Astrocyte of the cerebellum (primary cell): ENCODE measurements at regions not wholly inside any gene's neighbourhood (a gene's known extent, or its start where the extent isn't known, plus 50 kb on each side); places are given as distances from the start of the nearest gene placed in this dataset.

Source experiments
- DNase-seq: peaks from one replicate; pipeline ENCODE4 v3.0.0-alpha.2; 2011; ENCODE audit warnings: low read depth
- H3K4me3 ChIP-seq: 2 replicates; pipeline ENCODE4 v1.5.1; 2011; ENCODE audit warnings: mild to moderate bottlenecking, low read depth, low read length, moderate library complexity
- CTCF ChIP-seq: IDR thresholded peaks from 2 replicates; pipeline ENCODE4 v1.5.1; 2012; ENCODE audit warnings: low read length, low read depth, moderate library complexity, mild to moderate bottlenecking; ENCODE audit errors: missing control alignments
- in situ Hi-C: cut with HindIII; loops from 2 replicates; pipeline ENCODE4 v1.10.0; 2017; ENCODE audit warnings: low sequenced_read_pairs

- TF ChIP-seq CTCF = no peak
- in situ Hi-C loops = no loop called here
- no peak for DNase-seq
- H3K4me3 ChIP-seq = no peak overlapping the region
Measured at GRCh38 chr5:8540317-8540716, 671.4 kb downstream of the MTRR start.

DNA sequence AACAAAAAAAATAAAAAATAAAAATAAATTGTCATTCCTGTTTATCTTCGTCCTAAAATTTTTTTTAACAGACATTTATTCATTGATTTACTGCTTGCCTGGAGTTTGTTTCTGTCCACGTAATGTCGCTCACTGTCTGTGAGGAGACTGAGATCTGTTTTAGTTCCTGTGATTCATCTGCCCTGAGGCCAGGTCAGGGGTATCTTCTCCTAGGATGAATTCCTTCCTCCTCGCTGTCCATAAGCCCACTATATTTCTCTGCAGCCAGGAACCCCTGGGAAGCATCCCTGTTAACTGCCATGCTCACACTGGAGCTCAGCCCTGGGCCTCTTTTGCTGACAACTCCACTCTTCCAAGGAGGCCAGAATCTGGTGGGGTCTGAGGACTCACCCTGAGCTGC, 682.0 kb downstream of the MTRR start:
- TF ChIP-seq CTCF = no peak
- in situ Hi-C loops = no loop called here
- no peak overlapping the region for H3K4me3 ChIP-seq
- no peak for DNase-seq

- no peak overlapping the region for H3K4me3 ChIP-seq
- TF ChIP-seq CTCF = no peak
- in situ Hi-C loops = no loop called here
- no peak for DNase-seq
Measured at GRCh38 chr5:8553364-8553763, 684.4 kb downstream of the MTRR start.

DNA sequence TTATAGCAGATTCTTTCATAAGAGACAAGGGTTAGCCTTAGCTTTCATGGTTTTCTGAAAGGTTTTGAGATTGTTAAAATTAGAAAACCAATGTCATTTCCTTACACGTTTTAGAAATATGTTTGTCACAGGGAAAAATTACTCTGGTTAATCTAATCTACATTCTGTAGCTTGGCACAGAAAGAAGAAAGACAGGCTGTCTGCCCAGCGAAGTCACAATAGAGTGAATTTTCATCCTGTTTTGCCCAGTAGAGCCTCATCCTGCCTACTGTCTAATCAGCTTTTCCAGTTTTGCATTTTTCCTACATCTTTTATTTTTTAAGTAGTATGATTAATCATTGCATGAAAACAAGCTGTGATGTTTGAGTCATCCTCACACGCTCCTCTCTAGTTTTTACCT, 688.8 kb downstream of the MTRR start:
- in situ Hi-C loops = no loop called here
- no peak for DNase-seq

DNA sequence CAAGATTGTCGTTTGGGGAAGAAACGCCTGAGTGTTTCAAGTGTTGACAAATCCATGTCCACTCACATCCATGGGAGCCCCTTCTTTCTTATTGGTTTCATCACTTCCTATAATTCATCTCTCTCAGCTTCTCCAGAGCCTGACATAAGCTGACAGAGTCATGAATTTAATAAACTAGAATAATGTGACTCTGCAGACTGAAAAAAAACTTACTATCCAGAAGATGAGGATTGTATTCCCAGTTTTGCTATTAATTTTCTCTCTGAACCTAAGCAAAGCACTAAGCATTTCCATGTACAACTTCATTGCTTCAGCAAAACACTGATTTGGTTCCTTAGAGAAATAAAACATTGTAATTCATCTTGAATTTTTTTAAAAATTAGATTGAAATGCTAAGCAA, 691.8 kb downstream of the MTRR start:
- in situ Hi-C loops = no loop called here
- TF ChIP-seq CTCF = no peak
- DNase-seq = no peak
- H3K4me3 ChIP-seq = no peak overlapping the region

More for the DNA sequence above, 688.8 kb downstream of the MTRR start:
- no peak overlapping the region for H3K4me3 ChIP-seq
- no peak for TF ChIP-seq CTCF

GRCh38 chr5:8561224-8561840, 692.4 kb downstream of the MTRR start:
- H3K4me3 ChIP-seq = no peak overlapping the region
- DNase-seq = no peak
- in situ Hi-C loops = no loop called here
- TF ChIP-seq CTCF = no peak
